ENCODE measurements at regions not wholly inside any gene's neighbourhood (a gene's known extent, or its start where the extent isn't known, plus 50 kb on each side); places are given as distances from the start of the nearest gene placed in this dataset.
A peak's percentile ranks its signal among the peaks of the same experiment; 100 is the strongest.

DNA sequence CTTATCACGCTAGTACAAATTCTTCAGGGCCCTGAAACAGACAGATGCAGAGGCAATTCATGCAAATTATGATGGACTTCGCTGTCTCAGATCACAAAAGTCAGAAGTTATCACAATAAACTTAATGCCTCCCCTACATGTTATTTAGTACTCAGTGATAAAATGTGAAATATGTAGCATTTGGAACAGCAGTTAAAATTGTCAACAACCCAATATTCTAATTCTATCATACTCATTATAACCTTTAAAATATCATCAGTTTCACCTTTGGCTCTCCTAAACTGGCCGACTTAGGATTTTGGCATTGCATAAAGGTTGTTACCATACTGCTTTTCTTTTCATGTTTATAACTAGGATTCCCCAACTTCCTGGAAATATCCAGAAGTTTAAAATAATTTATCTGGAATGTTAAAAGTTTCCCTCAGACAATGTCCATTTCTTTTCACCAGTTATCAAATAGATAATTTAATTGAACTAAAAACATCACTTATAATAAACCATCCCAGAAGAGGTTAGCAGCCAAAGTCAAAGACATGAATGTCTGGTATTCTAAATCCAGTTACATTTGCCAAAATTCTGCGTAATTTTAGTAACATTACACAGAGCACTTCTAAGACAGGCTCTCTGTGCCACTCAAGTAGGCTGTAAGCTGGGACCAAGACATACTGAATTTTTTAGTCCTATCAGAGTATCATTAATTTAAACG lies 239.8 kb downstream of the RBM43 start:
- no peak overlapping the region for H3K27ac ChIP-seq (ENCODE audit: low read length)
- 83% methylated on average over 2 of the region's 5 CpGs for WGBS (ENCODE audit: insufficient coverage, low lambda C conversion rate)
- H3K4me3 ChIP-seq (ENCODE audit: low read length): no peak overlapping the region
- H3K4me1 ChIP-seq (ENCODE audit: control insufficient read depth, insufficient read depth, low read length): no peaks in the 10 kb centered on the region
- no peaks in the 10 kb centered on the region for H3K36me3 ChIP-seq (ENCODE audit: control insufficient read depth, insufficient read depth, low read length)
- no peaks in the 10 kb centered on the region for H3K9me3 ChIP-seq (ENCODE audit: control insufficient read depth, low read depth, low read length)
- no peaks in the 10 kb centered on the region for H3K27me3 ChIP-seq (ENCODE audit: control insufficient read depth, insufficient read depth, low read length)
- DNase-seq: no peak

DNA sequence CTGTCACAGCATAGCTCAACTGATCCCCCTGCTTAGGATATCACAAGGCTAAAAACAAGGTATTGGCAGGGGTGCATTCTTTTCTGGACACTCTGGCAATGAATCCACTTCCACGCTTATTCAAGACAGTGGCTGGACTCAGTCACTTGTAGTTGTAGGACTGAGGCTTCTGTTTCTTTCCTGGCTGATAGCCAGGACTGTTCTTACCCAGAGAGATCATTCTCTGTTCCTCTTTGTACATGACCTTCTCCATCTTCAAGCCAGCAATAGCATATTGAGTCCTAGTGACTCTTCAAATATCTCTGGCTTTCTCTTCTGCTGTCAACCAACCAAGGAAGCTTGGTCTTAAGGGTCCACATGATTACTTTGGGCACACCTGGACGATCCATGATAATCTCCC lies 241.3 kb downstream of the RBM43 start:
- WGBS (ENCODE audit: insufficient coverage, low lambda C conversion rate): no CpG with 5 or more reads among the region's 2 CpGs
- no peaks in the 10 kb centered on the region for H3K9me3 ChIP-seq (ENCODE audit: control insufficient read depth, low read depth, low read length)
- no peak overlapping the region for H3K4me3 ChIP-seq (ENCODE audit: low read length)
- H3K27ac ChIP-seq (ENCODE audit: low read length): no peak overlapping the region
- H3K36me3 ChIP-seq (ENCODE audit: control insufficient read depth, insufficient read depth, low read length): no peaks in the 10 kb centered on the region
- DNase-seq: no peak
- H3K27me3 ChIP-seq (ENCODE audit: control insufficient read depth, insufficient read depth, low read length): no peaks in the 10 kb centered on the region
- no peaks in the 10 kb centered on the region for H3K4me1 ChIP-seq (ENCODE audit: control insufficient read depth, insufficient read depth, low read length)

DNA sequence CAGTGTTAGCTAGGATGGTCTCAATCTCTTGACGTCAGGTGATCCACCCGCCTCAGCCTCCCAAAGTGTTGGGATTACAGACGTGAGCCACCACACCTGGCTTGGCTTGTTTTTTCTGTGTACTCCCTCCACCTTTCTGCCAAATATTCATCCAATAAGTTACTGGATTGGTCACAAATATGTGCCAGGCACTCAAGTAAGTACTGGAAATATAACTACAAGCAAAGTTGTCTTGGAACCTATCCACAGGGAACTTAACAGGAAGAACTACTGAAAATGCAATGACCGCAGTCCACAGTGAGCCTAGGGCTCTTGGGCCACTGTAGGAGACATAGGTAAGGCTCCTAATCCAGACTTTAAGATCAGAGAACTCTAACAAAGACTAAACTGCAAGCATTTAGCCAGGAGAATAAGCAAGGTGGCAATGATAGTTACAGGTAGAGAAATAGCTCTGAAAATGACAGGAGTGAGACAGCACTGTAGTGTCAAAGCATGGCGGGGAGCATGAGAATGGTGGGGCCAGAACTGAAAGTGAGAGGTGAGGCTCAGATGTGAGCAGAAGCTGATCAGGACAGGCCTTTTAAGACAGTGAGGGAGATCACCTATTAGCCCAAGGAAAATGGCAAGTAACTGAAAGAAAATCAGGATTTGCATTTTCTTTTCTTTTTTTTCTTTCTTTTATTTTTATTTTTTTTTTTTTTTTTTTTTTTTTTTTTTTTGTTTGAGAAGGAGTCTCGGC lies 252.1 kb downstream of the RBM43 start:
- DNase-seq: no peak
- WGBS (ENCODE audit: insufficient coverage, low lambda C conversion rate): no CpG with 5 or more reads among the region's 6 CpGs
- Histone ChIP-seq H3K4me3 (ENCODE audit: low read length) (no peak overlapping the region), H3K36me3 (ENCODE audit: control insufficient read depth, insufficient read depth, low read length) (no peaks in the 10 kb centered on the region), H3K27ac (ENCODE audit: low read length) (no peak overlapping the region), H3K27me3 (ENCODE audit: control insufficient read depth, insufficient read depth, low read length) (no peaks in the 10 kb centered on the region), H3K4me1 (ENCODE audit: control insufficient read depth, insufficient read depth, low read length) (no peaks in the 10 kb centered on the region), H3K9me3 (ENCODE audit: control insufficient read depth, low read depth, low read length) (no peaks in the 10 kb centered on the region)

DNA sequence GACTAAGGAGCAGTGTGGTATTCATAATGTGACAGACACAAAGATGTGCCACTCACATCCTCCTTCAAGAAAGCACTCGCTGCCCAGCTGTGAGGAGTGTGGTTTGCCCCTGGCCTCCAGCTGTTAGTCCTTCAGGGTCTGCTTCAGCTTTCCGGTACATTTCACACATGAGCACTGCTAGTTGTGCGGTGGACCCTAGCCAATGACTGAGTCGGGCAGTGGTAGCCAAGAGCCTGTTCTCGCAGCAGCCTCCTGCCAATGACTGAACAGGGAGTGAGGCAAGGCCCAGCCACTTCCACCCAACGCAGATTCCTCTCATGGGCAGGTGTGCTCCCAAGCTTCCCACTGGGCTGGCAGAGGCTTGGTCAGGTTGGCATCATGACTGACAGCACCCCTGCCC lies 254.3 kb downstream of the RBM43 start:
- Histone ChIP-seq H3K9me3 (ENCODE audit: control insufficient read depth, low read depth, low read length) (no peaks in the 10 kb centered on the region), H3K27me3 (ENCODE audit: control insufficient read depth, insufficient read depth, low read length) (no peaks in the 10 kb centered on the region), H3K27ac (ENCODE audit: low read length) (no peak overlapping the region), H3K4me1 (ENCODE audit: control insufficient read depth, insufficient read depth, low read length) (no peaks in the 10 kb centered on the region), H3K36me3 (ENCODE audit: control insufficient read depth, insufficient read depth, low read length) (no peaks in the 10 kb centered on the region), H3K4me3 (ENCODE audit: low read length) (no peak overlapping the region)
- DNase-seq: no peak
- no CpG with 5 or more reads among the region's 6 CpGs for WGBS (ENCODE audit: insufficient coverage, low lambda C conversion rate)

DNA sequence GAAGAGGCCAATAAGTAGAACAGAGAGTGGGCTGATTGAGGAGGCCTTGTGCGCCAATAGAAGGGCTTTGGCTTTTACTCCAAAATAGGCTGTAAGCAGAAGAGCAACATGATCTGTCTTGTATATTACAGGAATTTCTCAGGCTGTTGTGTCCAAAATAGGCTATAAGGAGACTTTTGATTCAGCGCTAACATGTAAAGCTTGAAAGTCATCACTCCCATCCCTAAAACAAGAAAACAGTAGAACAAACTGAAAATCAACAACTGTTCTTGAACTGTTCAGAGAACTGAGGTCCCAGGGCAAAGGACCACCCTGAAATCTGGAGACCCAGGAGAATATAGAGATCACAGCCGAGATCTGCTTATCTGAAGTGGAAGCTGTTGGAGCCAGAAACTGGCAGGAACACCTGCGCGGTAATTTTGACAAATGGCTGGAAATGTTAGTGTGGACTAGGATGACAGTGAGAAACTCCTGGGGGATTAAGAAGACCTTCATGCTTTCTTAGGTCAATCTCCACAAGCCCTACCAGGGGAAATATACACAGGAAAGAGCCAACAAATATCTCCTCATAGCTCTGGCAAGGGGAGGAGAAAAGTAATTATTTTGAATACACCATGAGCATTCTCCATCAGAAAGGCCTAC lies 258.6 kb downstream of the RBM43 start:
- no peaks in the 10 kb centered on the region for H3K4me1 ChIP-seq (ENCODE audit: control insufficient read depth, insufficient read depth, low read length)
- no peaks in the 10 kb centered on the region for H3K36me3 ChIP-seq (ENCODE audit: control insufficient read depth, insufficient read depth, low read length)
- no peak overlapping the region for H3K27ac ChIP-seq (ENCODE audit: low read length)
- no peak for DNase-seq
- no peaks in the 10 kb centered on the region for H3K9me3 ChIP-seq (ENCODE audit: control insufficient read depth, low read depth, low read length)
- no peaks in the 10 kb centered on the region for H3K27me3 ChIP-seq (ENCODE audit: control insufficient read depth, insufficient read depth, low read length)
- 100% methylated on average over 3 of the region's 5 CpGs for whole genome bisulfite sequencing (ENCODE audit: insufficient coverage, low lambda C conversion rate)
- H3K4me3 ChIP-seq (ENCODE audit: low read length): no peak overlapping the region

DNA sequence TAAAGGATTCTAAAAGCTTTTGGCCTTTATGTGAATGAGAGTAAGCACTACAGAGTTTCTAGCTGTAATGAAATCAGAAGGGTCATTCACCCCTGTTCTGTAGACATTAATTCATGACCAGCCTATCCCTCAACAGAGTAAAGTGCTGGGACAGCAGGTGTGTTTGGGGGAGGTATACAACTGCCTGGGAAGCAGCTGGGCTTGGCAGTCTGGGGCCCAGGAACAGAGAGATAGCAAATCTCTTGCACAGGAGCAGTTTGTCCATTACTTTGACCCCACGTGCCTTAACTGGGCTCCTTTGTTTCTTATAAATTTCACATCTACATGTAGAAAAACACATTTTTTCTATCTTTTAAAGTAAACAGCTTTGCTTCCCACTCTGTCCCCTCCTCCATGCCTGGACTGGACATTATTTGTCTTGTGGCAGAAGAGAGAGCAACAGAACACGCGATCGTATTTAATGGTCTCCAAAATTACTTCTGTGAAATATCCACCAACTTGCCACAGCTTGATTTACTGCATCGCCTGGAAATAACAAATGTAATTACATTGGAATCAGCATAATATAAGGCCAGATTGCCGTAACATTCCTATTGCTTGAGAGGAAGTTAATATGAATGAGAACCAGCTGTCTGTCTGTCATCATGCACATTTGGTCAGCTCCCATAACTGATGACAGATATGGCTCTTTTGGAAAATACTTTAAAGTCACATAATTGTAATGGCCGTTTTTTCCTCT lies 263.8 kb downstream of the RBM43 start:
- no peak overlapping the region for H3K27ac ChIP-seq (ENCODE audit: low read length)
- H3K9me3 ChIP-seq (ENCODE audit: control insufficient read depth, low read depth, low read length): no peaks in the 10 kb centered on the region
- WGBS (ENCODE audit: insufficient coverage, low lambda C conversion rate): no CpG with 5 or more reads among the region's 7 CpGs
- H3K27me3 ChIP-seq (ENCODE audit: control insufficient read depth, insufficient read depth, low read length): no peaks in the 10 kb centered on the region
- H3K4me3 ChIP-seq (ENCODE audit: low read length): no peak overlapping the region
- no peaks in the 10 kb centered on the region for H3K36me3 ChIP-seq (ENCODE audit: control insufficient read depth, insufficient read depth, low read length)
- DNase-seq: peak; percentile 16 to 18
- no peaks in the 10 kb centered on the region for H3K4me1 ChIP-seq (ENCODE audit: control insufficient read depth, insufficient read depth, low read length)

DNA sequence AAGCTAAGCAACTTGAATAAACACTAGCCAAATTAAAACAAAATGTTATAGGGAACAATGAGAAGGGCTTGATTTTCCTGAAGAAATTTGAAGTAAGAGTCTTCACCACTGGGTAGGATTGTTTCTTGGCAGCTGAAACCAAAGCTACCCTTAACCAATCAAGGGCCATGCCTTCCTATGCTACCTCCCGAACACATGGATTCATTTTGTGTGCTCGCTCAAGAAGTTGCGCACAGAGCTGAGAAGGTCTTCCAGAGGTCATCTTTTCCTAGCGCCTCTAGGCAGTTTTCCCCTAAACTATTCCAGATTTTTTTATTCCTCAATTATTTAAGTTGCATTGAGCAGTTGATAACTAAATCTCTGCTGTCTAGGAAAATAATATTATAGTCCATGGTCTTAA lies 264.6 kb downstream of the RBM43 start:
- H3K4me1 ChIP-seq (ENCODE audit: control insufficient read depth, insufficient read depth, low read length): no peaks in the 10 kb centered on the region
- no peaks in the 10 kb centered on the region for H3K9me3 ChIP-seq (ENCODE audit: control insufficient read depth, low read depth, low read length)
- H3K4me3 ChIP-seq (ENCODE audit: low read length): no peak overlapping the region
- no peak overlapping the region for H3K27ac ChIP-seq (ENCODE audit: low read length)
- H3K36me3 ChIP-seq (ENCODE audit: control insufficient read depth, insufficient read depth, low read length): no peaks in the 10 kb centered on the region
- no peak for DNase-seq
- WGBS (ENCODE audit: insufficient coverage, low lambda C conversion rate): no CpG with 5 or more reads among the region's 4 CpGs
- no peaks in the 10 kb centered on the region for H3K27me3 ChIP-seq (ENCODE audit: control insufficient read depth, insufficient read depth, low read length)

DNA sequence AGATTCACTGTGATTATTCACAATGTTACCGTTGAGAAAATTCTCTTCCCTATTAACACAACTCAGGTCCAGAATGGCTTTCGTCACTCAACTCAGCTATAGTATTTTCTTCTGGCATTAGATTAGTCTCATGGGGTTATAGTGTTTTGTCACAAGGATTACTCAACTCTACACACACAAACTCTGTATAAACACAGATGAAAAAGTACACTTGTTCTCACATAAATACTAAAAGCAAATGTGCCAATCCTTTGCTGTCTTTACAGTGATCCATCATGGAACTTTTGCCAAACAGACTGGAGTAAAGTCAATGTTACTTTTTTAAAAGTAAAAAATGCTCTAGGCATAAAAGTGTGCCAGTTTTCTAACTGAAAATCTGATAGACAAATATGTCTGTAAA lies 267.6 kb downstream of the RBM43 start:
- DNase-seq: no peak
- Histone ChIP-seq H3K27ac (ENCODE audit: low read length) (no peak overlapping the region), H3K27me3 (ENCODE audit: control insufficient read depth, insufficient read depth, low read length) (no peaks in the 10 kb centered on the region), H3K4me3 (ENCODE audit: low read length) (no peak overlapping the region), H3K4me1 (ENCODE audit: control insufficient read depth, insufficient read depth, low read length) (no peaks in the 10 kb centered on the region), H3K36me3 (ENCODE audit: control insufficient read depth, insufficient read depth, low read length) (no peaks in the 10 kb centered on the region), H3K9me3 (ENCODE audit: control insufficient read depth, low read depth, low read length) (peaks cover 9% of the 10 kb centered on the region)
- no CpG with 5 or more reads among the region's 2 CpGs for WGBS (ENCODE audit: insufficient coverage, low lambda C conversion rate)

DNA sequence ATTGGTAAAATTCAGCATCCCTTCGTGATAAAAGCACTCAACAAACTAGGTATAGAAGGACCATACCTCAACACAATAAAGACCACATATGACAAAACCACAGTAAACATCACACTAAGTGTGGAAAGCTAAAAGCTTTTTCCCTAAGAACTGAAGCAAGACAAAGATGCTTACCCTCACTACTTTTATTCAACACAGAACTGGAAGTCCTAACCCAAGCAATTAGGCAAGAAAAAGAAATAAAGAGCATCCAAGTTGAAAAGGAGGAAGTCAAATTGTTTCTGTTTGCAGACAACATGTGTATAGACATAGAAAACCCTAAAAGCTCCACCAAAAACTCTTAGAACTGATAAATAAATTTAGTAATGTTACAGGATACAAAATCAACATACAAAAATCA lies 271.7 kb downstream of the RBM43 start:
- no peak overlapping the region for H3K27ac ChIP-seq (ENCODE audit: low read length)
- no peaks in the 10 kb centered on the region for H3K4me1 ChIP-seq (ENCODE audit: control insufficient read depth, insufficient read depth, low read length)
- no peaks in the 10 kb centered on the region for H3K36me3 ChIP-seq (ENCODE audit: control insufficient read depth, insufficient read depth, low read length)
- H3K27me3 ChIP-seq (ENCODE audit: control insufficient read depth, insufficient read depth, low read length): no peaks in the 10 kb centered on the region
- DNase-seq: no peak
- no peak overlapping the region for H3K4me3 ChIP-seq (ENCODE audit: low read length)
- no CpG with 5 or more reads among the region's 1 CpG for WGBS (ENCODE audit: insufficient coverage, low lambda C conversion rate)
- peaks cover 9% of the 10 kb centered on the region for H3K9me3 ChIP-seq (ENCODE audit: control insufficient read depth, low read depth, low read length)

DNA sequence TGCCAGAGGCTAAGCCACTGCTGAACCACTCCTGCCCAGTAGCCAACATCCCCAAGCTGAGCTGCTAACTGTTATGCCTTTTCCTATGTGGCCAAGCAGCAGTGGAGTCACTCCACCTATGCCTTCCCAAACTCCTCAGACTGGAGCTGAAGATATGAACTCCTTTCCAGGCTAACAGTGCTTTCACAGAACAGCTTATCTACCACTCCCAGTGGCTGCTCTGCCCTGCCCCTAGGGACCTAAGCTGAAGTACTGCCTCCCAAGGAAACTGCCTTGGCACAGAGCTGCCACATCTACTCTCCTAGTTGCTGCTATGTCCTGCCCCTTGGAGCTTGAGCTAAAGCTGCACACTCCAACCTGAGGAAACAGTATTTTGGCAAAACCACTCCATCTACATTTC lies 275.9 kb downstream of the RBM43 start:
- Histone ChIP-seq H3K4me1 (ENCODE audit: control insufficient read depth, insufficient read depth, low read length) (no peaks in the 10 kb centered on the region), H3K36me3 (ENCODE audit: control insufficient read depth, insufficient read depth, low read length) (no peaks in the 10 kb centered on the region), H3K27ac (ENCODE audit: low read length) (no peak overlapping the region), H3K9me3 (ENCODE audit: control insufficient read depth, low read depth, low read length) (peaks cover 9% of the 10 kb centered on the region), H3K27me3 (ENCODE audit: control insufficient read depth, insufficient read depth, low read length) (no peaks in the 10 kb centered on the region), H3K4me3 (ENCODE audit: low read length) (no peak overlapping the region)
- no peak for DNase-seq
